CD1c-positive myeloid dendritic cell (primary cell): ENCODE measurements at regions not wholly inside any gene's neighbourhood (a gene's known extent, or its start where the extent isn't known, plus 50 kb on each side); places are given as distances from the start of the nearest gene placed in this dataset.

Experiments
- DNase-seq: peaks from one replicate; pipeline ENCODE4 v3.0.0-alpha.2; 2016; ENCODE audit errors: extremely low spot score

DNA sequence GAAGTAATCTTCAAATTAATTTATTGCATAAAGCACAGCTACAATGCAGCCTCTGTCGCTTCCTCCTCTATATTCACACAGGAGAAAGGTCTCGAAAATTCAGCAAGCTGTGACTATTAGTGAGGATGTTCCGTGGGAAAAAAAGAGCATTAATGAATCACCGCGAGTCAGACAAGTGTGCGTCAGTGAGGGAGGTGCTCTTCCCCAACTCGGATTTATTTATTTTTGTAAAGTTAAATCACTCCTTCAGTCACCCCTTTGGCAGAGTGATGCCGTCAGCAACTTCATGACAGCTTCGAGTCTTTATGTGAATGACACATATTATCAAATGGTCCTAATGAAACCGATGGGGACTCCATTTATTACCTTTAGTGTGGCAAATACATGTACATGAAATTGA, 648.9 kb upstream of the SALL3 start:
- DNase-seq: no peak

DNA sequence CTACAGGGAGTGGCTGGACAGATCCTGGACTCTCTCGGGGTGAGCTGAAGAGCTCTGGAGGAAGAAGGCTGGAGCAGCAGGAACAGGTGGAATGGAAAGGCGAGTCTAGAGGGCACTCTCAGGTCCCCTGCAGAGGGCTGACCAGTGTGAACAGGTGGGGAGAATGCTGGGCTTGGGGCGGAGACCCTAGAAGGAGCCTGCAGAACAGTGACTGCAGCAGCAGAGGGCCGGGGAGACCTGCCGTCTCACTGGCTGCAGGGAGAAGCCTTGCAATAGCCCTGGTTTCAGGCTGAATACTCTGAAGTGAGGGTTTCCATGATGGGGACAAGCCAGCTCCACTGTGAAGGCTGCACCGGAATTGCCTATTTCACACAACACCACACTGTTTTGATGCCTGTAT, 626.7 kb upstream of the SALL3 start:
- no peak for DNase-seq

DNA sequence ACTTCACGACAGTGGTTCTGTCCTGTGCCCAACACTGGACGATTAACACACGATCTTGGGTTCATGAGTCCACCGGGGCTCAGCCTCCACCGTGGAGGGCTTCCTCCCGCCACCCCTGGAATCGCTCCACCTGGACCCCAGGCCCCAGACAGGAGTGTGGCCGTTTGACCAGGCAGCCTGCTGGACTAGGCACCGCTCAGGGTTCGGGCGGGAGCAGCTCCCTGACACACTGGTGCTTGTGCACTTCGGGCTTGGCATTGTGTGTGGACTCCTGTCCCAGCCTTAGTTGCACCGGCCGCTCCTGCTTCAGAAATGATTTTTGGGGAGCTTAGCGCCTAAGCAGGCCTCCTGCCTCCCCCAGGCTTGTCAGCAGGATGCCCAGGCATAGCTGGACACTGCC, 617.4 kb upstream of the SALL3 start:
- no peak for DNase-seq

DNA sequence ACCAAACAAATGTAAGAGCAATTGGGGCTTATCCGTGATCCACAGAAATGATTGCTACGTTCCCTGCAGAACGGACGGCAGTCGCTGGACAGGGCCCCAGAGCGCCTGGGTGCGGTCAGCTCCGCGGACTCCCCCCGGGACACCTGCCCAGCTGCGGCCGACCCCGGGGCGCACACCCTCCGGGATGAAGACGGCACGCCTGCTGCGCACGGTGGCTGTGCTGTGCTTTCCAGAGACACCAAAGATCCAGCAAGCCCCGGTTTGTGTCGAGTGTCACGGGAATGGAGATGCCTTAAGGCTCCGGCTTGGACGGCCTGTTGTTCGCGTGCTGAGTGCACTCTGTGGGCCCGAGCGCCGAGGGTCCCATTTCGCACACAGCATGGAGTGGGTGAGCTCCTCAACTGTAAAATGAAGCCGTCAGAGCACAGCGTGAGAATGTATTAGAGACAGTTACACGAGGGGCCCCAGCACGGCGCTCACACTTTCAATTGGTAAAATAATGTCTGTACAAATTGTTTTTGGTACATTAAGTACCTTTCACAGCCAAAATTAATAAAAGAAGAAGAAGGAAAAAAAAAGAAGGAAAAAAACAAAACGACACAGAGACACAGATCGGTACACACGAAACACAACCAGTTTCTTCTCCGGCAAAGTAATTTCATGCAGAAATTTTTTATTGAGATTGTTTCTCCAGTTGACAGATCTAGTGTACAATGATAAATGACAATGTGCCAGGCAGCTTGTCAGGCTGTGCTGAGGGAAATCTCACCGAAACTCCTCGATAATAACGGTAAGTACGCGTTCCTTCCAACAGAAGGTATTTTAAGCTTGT, 615.8 kb upstream of the SALL3 start:
- no peak for DNase-seq

DNA sequence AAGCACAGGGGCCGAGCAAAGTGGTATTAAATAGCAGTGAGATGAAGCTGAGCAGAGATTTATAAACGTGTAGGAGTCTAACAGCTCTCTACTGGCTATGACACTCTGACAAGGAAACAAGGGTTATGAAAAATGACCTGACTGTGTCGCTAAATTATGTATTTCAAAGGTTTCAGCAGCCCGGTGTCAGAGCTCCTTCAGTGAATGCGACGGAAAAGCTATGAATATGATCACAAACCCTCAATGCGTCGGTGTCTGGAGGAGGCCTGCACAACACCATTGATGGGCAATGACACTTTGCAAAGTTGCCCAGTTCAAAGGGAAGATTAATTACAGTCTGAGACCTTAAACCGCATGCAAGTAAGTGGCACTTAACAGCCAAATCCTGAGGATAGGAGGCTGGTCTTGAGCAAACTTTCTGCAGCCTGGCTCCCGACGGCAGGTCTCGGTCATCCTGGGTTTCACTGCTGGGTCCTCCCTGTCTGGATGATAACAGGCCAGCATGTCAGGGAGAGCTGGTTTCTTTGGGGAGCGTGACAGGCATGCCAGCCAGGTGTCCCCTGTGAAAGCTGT, 615.1 kb upstream of the SALL3 start:
- no peak for DNase-seq

DNA sequence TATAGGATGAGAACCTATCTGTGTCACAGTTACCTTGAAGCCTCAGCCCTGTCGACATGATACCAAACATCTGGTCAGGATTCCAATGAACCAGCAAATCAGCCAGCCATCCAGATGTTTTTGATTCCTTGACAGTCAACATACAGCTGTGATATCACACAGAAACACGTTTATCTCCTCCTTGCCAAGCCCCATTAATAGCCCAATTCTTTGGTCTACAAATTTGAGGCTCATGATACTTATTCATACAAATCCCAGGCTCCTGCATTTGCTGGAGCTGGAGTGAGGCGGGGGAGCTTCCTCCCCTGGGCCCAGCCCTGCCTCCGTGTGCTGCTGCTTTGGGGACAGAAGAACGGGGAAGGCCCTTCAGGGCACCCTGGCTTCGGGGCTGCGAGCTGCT, 611.6 kb upstream of the SALL3 start:
- DNase-seq: no peak

DNA sequence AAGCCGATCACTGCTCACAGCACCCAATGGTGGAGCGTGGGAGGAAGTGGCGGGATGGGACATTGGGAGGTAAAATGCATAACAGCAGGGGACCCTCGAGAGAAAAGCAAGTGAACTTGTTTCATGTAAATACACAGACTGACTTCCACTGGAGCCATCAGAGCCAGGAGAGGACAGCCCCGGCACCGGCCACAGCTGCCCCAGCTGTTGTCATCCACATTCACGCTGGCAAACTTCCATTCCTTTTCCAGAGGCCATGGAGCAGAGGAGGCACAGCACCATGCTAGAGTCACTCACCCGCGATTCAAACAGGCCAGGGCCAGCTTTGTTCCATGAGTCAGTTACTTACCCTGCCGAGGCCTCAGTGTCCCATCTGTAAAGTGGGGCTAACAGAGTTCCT, 610.9 kb upstream of the SALL3 start:
- DNase-seq: no peak

DNA sequence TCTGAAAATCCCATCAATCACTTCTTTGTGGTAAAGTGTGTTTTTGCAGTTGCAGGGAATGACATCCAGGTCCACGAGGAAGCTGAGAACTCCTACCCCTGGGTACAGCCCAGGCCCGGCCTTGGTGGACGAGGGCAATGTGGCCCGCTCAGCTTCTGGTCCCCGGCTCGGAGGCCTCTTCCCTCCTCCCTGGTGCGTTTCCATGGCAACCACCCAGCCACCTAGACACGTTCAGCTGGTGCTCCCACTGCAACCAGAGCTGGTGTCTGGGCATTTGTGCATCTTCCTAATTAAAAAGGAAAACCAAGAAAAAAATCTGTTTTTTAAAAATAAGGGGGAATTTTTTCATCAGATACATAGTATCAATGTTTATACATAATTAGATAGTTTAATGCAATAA, 603.6 kb upstream of the SALL3 start:
- DNase-seq: no peak

DNA sequence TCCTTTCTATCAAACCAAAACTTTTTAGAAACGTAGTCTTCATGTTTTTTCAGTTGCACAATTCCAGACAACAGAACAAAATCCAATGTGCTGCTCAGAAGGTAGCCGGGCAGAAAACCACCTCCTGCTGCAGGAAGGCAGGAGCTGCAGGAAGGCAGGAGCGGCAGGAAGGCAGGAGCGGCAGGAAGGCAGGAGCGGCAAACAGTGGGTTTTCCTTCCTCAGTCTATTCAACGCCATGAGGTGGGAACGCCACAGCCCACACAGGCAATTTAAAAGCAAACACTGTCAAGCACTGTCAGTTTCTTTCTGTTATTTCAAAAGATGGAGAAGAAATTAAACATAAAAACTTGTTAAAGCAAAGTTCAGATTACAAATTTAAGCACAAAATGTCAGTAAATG, 601.2 kb upstream of the SALL3 start:
- no peak for DNase-seq

DNA sequence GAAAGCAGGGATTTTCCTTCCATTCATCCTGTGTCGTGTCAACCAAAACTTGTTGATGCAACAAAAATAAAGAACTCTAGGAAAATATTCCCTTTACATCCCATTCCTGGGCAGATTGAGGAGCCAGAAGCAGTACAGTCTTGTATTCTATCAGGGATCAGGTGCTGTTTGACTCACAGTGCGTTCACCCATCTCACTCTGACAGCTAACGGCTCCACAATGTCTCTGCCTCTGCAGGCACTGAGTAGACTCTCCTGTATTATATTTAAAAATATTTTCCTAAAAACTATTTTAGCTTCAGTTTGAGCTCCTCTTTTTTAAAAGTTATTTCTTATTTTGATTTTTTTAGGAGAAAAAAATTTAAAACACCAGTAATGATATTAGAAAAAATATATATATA, 600.6 kb upstream of the SALL3 start:
- DNase-seq: no peak

DNA sequence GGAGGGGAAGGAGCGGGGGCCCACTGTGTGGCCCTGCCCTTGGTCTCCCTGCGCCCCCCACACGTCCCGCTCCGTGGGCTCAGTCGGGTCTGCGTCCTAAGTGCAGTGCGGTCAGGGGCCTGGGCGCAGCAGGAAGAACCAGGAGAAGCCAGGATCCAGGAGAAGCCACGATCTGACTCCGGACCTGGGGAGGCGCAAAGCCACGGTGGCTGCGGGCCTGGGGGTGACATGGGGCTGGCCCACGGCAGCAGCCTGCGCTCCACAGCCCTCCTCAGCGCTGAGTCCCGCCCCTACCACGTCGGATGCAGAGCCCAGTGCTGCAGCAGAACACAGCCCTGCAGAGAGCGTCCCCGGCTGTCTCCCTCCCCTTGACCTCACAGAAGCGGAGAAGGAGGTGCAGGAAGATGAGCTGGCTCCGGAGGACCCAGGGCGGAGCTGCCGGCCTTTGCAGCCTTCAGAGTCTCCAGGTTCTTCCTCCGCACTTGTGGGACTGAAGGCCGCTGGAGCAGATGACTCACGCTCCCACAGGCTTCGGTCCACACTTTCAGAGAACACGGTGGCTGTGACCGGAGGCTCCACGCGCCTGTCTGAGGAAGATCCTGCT, 589.2 kb upstream of the SALL3 start:
- DNase-seq: no peak

DNA sequence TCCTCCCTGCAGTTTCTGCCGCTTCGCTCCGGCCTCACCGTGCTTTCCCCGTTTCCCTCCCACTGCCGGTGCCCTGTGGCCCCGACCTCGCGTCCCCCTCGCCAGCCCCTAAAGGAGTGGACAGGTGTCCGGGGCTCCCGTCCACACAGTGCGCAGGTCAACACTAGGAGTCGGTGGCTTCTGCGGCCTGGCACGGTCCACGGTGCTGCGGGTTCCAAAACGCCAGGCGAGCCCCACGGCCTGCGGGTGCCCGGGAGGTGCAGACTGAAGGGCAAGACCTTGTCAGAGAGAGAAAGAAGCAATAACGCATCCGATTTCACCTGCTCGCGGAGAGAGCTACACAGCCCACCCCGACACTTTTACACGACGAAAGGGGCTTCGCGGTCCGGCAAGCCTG, 588.7 kb upstream of the SALL3 start:
- DNase-seq: no peak

DNA sequence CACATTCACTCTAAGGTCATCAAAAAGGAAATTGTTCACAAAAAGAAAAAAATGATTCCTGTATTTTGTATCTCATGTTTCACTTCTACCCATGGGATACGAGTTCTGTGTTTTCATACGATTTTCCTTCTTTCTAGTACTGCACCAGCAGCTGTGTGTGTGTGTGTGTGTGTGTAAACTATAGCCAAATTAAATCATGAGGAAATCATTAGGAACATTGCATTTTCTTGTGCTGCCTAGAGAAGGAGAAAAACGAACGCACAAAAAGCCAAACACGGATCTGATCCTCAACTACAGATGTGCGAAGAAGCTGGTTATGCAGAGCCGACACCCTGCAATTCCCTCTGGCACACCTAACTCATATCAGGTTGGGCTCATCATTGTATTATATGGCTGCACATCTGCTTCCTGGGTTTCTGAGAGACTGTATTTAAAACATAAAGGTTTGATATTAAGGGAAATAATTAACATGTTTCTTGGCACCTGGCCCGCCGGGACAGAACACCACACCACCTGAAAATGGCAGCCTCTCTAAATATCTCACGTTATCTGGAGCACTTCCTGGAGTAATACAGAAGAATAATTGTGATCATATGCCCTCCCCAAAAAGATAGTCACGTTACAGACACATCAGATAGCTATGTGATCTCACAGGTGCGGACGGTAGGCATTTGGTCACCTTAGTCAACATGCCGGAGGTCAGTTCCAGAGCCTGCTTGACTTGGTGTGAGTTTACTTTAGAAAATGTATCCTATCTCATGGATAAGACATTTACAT, 586.3 kb upstream of the SALL3 start:
- no peak for DNase-seq

DNA sequence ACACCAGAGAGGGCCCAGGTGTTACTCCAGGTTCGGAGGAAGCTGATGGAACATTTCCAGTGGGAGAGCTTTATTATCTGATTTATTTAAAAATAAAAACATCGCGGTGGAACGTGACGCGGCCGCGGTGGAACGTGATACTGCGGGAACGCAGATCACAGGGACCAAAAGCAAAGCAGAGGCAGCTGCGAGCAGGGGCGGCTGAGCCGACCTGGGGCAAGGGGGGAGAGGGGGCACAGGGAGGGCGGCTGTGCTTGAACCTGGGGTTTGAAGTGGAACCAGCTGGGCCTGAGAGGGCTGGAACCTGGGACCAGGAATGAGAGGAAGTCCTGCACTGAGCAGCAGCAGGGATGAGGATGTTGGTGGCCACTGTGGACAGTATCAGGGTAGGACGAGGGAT, 583.5 kb upstream of the SALL3 start:
- no peak for DNase-seq

DNA sequence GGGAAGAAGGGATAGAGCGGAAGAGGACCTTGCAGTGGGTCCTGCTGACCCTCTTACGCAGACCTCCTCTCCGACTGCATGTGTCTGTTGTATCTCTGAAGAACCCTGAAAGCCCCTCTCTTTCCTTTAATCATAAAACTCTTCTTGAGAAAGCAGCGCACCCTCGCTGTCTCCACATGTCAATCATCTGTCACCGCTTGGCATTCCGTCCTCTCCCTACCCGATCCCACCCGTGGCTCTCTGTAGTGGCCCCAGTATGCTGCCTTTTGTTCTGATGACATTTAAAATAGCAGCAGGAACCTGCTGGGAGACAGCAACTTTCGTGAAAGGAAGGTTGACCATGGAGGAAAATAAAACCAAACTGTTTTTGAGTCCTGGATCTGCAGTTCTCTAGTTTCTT, 582.9 kb upstream of the SALL3 start:
- no peak for DNase-seq

DNA sequence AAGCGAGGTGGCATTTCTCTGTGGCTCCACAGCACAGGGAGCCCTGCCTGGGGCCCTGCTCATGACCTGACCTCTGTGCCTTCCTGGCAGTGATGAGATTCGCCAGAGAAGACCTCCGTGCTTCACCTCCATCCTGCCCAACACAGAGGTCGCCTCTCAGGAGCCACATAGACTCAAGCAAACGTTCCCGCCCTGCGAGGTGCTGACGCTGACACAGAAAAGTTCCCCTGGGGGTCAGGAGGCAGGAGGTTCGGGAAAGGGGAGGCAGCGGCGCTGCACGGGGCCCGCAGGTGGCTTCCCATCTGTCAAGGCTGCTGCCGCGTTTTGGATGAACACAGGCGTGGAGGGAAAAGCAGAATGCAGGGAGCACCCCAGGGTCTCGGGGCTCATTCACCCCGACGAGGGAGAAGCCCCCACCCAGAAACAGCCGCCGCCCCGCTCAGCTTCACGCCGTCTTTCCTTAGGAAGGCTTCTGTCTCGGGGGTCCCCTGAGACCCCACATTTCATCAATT, 579.6 kb upstream of the SALL3 start:
- no peak for DNase-seq

DNA sequence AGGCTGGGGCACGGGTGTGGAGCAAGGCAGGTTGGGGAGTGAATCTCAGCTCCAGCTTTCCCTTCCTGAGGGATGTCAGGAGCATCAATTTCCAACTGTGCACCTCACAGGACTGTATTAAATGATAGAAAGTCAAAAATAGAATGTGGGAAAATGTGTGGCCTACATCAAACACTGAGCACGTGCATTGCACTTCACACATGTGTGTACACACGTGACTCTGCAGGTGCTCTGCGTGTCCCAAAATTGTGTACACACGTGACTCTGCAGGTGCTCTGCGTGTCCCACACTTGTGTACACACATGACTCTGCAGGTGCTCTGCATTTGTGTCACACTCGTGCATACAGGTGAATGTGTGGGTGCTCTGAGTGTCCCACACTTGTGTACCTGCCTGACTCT, 577.2 kb upstream of the SALL3 start:
- DNase-seq: no peak

DNA sequence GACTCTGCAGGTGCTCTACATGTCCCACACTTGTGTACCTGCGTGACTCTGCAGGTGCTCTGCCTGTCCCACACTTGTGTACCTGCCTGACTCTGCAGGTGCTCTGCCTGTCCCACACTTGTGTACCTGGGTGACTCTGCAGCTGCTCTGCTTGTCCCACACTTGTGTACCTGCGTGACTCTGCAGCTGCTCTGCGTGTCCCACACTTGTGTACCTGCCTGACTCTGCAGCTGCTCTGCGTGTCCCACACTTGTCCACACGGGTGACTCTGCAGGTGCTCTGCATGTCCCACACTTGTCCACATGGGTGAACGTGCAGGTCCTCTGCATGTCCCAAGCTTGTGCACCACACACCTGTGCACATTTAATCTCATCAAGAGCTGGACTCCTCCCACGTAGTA, 576.7 kb upstream of the SALL3 start:
- no peak for DNase-seq

DNA sequence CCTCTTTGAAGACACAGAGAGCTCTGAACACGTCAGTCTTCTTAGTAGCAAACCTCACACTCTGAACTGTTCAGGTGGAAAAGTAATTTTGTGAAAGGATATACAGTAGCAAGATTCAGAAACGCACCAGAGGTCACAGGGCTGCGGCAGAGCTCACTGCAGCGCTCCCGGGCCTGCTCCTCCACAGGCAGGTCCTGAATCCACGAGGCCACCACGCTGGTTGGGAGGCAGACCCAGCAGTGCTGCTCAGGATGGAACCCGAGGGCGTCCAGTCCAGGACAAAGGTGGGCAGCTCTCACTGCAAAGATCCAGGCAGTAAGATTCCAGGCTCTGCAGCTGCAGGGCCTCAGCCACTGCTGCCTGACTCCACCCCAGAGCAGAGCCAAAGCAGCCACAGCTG, 576.2 kb upstream of the SALL3 start:
- no peak for DNase-seq

DNA sequence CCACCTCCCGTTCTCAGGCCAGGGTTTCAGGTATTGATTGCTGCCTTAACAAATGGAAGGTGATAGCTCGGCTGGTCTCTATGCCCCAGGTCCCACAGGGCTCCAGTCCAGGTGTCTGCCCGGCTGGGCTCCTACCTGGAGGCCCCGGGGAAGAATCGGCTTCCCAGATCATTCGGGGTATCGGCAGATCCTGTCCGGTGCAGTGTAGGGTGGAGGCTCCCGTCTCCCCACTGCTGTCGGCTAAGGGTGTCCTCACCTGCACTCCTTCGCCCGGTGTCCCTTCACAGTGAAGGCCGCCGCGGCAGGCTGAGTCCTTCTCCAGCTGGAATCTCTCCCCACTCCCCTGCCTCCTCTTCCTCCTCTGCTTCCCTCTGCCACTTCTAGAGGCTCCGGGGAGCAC, 573.9 kb upstream of the SALL3 start:
- no peak for DNase-seq

DNA sequence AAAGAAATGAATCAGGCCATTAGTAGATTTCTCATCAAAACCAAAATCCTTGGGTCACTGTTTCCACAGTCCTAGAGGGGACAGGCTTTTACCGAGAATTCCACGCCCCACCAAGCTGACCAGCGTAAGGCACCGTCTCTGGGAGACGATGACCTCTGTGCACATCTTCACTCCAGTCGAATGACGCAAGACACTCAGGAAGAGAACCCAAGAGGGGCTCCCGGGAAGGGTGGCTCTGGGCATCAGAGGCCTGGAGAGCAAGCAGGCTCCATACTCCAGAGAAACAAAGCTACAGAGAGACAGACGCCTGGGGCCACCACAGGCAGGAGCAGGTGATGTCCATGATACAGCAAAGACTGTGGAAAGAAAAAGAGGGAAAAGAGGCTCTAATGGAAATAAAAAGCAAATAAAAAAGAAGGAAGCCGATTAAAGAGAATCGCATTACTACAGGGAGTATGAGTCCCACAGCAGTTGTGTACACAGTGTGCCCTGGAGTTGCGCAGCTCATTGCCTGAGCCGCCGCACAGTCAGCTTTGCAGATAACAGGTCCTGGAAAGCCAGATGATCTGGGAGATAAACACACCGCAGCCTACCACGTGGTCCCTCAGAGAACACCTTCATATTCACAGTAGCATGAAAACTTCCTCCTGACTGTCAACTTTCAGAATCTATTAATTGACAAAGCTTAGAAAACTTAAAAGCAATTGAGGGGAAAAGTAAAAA, 572.7 kb upstream of the SALL3 start:
- DNase-seq: no peak

DNA sequence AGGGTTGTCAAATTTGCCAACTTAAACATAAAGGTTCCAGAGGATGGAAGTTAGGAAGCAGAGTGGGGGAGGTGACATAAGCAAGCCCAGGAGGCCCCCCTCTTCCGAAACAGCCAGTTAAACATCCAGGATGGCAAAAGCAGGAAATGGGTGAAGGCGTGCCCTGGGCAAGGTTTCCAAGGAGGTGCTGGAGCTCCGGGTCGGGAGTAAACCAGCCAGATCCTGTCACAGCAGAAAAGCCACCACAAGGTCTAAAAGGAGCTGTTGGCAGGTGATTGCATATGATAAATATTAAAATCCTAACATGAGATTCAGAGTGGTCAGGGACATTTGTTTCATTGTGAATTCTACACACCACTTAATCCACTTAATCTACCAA, 572.2 kb upstream of the SALL3 start:
- DNase-seq: no peak
